NCI-H2196 (cell line): ENCODE measurements at regions not wholly inside any gene's neighbourhood (a gene's known extent, or its start where the extent isn't known, plus 50 kb on each side); places are given as distances from the start of the nearest gene placed in this dataset.
A peak's percentile ranks its signal among the peaks of the same experiment; 100 is the strongest.

ENCODE experiments used
- DNase-seq: peaks from one replicate; lab custom pipeline; 2025; ENCODE audit not compliant: unreplicated experiment; lab: John Stamatoyannopoulos, UW

GRCh38 chr2:43088143-43089073 is 138.0 kb downstream of the ZFP36L2 start:
- no peak for DNase-seq

GRCh38 chr2:43087413-43087812 is 139.0 kb downstream of the ZFP36L2 start:
- DNase-seq = no peak

GRCh38 chr2:43086451-43087221 is 139.8 kb downstream of the ZFP36L2 start:
- DNase-seq = no peak

- no peak for DNase-seq
Measured at GRCh38 chr2:43085929-43086328, 140.5 kb downstream of the ZFP36L2 start.

GRCh38 chr2:43085505-43085904 is 140.9 kb downstream of the ZFP36L2 start:
- no peak for DNase-seq

- no peak for DNase-seq
Measured at GRCh38 chr2:43084699-43085091, 141.7 kb downstream of the ZFP36L2 start.

GRCh38 chr2:43083710-43084698 is 142.4 kb downstream of the ZFP36L2 start:
- DNase-seq = peak; percentile 20

GRCh38 chr2:43082903-43083677 is 143.3 kb downstream of the ZFP36L2 start:
- DNase-seq = no peak

GRCh38 chr2:43082111-43082894 is 144.1 kb downstream of the ZFP36L2 start:
- no peak for DNase-seq

- no peak for DNase-seq
Measured at GRCh38 chr2:43081131-43081765, 145.2 kb downstream of the ZFP36L2 start.

GRCh38 chr2:43080571-43081021 is 145.8 kb downstream of the ZFP36L2 start:
- no peak for DNase-seq

GRCh38 chr2:43078781-43079755 is 147.3 kb downstream of the ZFP36L2 start:
- DNase-seq = no peak

- no peak for DNase-seq
Measured at GRCh38 chr2:43078301-43078700, 148.1 kb downstream of the ZFP36L2 start.

- no peak for DNase-seq
Measured at GRCh38 chr2:43077876-43078275, 148.5 kb downstream of the ZFP36L2 start.

- no peak for DNase-seq
Measured at GRCh38 chr2:43076676-43077075, 149.7 kb downstream of the ZFP36L2 start.

GRCh38 chr2:43075811-43076585 is 150.4 kb downstream of the ZFP36L2 start:
- no peak for DNase-seq
